Thyroid gland (tissue), 4 donors: ENCODE measurements at regions not wholly inside any gene's neighbourhood (a gene's known extent, or its start where the extent isn't known, plus 50 kb on each side); places are given as distances from the start of the nearest gene placed in this dataset.

Experiments
- POLR2A ChIP-seq, 2 donors: fragments of 450-650 bp; IDR thresholded peaks; one replicate each; pipeline ENCODE4 v1.6.1; 2017; ENCODE audit warnings: antibody characterized with exemption in 2 of 2, mild to moderate bottlenecking in 2 of 2, moderate library complexity in 1 of 2
- TF ChIP-seq, protein P1 (sequence below), 6 experiments: fragments of 200-600 bp in 3 of 6; fragments of 450-650 bp in 3 of 6; sonication (generic) in 3 of 6; IDR thresholded peaks; one replicate each; pipeline ENCODE4 v1.5.1; 2016 to 2019; ENCODE audit warnings: antibody characterized with exemption in 6 of 6, mild to moderate bottlenecking in 2 of 6, inconsistent platforms in 1 of 6, moderate library complexity in 1 of 6

DNA sequence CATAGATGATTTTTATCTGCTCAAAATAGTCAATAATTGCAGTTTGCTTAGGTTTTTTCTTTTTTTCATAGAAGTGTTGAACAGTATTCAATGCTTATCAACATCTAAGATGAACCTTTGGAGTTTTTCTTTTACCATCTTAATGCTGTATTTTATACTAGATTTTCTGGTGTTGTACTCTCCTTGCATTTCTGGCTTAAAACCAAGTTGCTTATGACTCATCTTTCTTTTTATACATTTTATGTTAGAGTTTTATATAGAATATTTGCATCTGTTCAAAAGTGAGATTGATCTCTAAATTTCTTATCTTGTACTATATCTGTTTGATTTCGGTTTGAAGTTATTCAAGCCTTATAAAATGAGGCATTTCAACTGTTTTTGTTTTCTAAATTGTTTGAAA lies 232.5 kb downstream of the RFPL4B start:
- TF ChIP-seq, protein P1, sequence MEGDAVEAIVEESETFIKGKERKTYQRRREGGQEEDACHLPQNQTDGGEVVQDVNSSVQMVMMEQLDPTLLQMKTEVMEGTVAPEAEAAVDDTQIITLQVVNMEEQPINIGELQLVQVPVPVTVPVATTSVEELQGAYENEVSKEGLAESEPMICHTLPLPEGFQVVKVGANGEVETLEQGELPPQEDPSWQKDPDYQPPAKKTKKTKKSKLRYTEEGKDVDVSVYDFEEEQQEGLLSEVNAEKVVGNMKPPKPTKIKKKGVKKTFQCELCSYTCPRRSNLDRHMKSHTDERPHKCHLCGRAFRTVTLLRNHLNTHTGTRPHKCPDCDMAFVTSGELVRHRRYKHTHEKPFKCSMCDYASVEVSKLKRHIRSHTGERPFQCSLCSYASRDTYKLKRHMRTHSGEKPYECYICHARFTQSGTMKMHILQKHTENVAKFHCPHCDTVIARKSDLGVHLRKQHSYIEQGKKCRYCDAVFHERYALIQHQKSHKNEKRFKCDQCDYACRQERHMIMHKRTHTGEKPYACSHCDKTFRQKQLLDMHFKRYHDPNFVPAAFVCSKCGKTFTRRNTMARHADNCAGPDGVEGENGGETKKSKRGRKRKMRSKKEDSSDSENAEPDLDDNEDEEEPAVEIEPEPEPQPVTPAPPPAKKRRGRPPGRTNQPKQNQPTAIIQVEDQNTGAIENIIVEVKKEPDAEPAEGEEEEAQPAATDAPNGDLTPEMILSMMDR (IDR thresholded peaks at IDR 0.05), result no peak
- no peak for TF ChIP-seq POLR2A (IDR thresholded peaks at IDR 0.05)
